Midbrain (tissue), 1 donor: ENCODE measurements at regions not wholly inside any gene's neighbourhood (a gene's known extent, or its start where the extent isn't known, plus 50 kb on each side); places are given as distances from the start of the nearest gene placed in this dataset.
"Not testable (repeated sequence)": the region's sequence is repeated elsewhere in the genome, so short reads cannot be mapped to it uniquely, and the experiment has no call there.

ENCODE experiments used
- DNase-seq: peaks from one replicate; lab custom pipeline; 2025; lab: John Stamatoyannopoulos, UW

- no peak for DNase-seq
These were observed 93.8 kb upstream of the FSIP2 start for GRCh38 chr2:185644828-185645227.

GRCh38 chr2:185645529-185645928, 93.1 kb upstream of the FSIP2 start:
- DNase-seq: no peak

GRCh38 chr2:185658750-185659149, 79.9 kb upstream of the FSIP2 start:
- no peak for DNase-seq

- no peak for DNase-seq
These were observed 74.8 kb upstream of the FSIP2 start for GRCh38 chr2:185663811-185664210.

GRCh38 chr2:185664384-185664783, 74.2 kb upstream of the FSIP2 start:
- DNase-seq: no peak

GRCh38 chr2:185665251-185665814, 73.3 kb upstream of the FSIP2 start:
- no peak for DNase-seq

GRCh38 chr2:185667452-185667851, 71.2 kb upstream of the FSIP2 start:
- no peak for DNase-seq

- DNase-seq: no peak
These were observed 69.9 kb upstream of the FSIP2 start for GRCh38 chr2:185668710-185669109.

GRCh38 chr2:185674232-185674631, 64.4 kb upstream of the FSIP2 start:
- DNase-seq: no peak

GRCh38 chr2:185676316-185676715, 62.3 kb upstream of the FSIP2 start:
- no peak for DNase-seq

GRCh38 chr2:185687001-185687400, 51.6 kb upstream of the FSIP2 start:
- not testable (repeated sequence) for DNase-seq

GRCh38 chr2:185687967-185688366, 50.6 kb upstream of the FSIP2 start:
- no peak for DNase-seq
